HCT116 (cell line): ENCODE measurements at regions not wholly inside any gene's neighbourhood (a gene's known extent, or its start where the extent isn't known, plus 50 kb on each side); places are given as distances from the start of the nearest gene placed in this dataset.

Experiments
- ATAC-seq: fragments of 200-7000 bp; cut with Tn5 transposase; 2 replicates; pipeline ENCODE4 v1.9.1; 2020; ENCODE audit warnings: mild to moderate bottlenecking, moderate library complexity
- BruUV-seq: library from RNA; stranded (reverse); fragments of 400-500 nt; replicated peaks from 2 replicates; lab custom pipeline; 2021; lab: Mats Ljungman, UMichigan
- CTCF ChIA-PET: fragments of 300-600 bp; sonication (Branson Sonifier 250); formaldehyde crosslinking; loops from one replicate; lab custom pipeline; 2021; ENCODE audit warnings: antibody characterized with exemption; lab: Charles Lee
- POLR2A ChIA-PET: fragments of 300-600, 350-600 bp; sonication (Branson Sonifier 250); formaldehyde crosslinking; loops from one replicate; lab custom pipeline; 2021; ENCODE audit warnings: antibody characterized with exemption; lab: Charles Lee
- RAD21 ChIA-PET, 2 experiments: fragments of 300-600 bp; sonication (Branson Sonifier 250); formaldehyde crosslinking; loops; one replicate each; lab custom pipeline; 2023; ENCODE audit warnings: low total read pairs in 2 of 2; ENCODE audit not compliant: uncharacterized antibody in 2 of 2, unreplicated experiment in 2 of 2, low non-redundant PET in 1 of 2; lab: Charles Lee
- DNase-seq: peaks from one replicate; pipeline ENCODE4 v3.0.0-alpha.2; 2010; ENCODE audit warnings: low read depth, low spot score
- H2AFZ ChIP-seq: fragments of 200-600 bp; shearing (Covaris generic), sonication (generic); 2 replicates; pipeline ENCODE4 v1.6.1; 2017; ENCODE audit warnings: low read depth, mixed run types, mixed read lengths, antibody characterized with exemption, low read length; ENCODE audit not compliant: poor library complexity, severe bottlenecking
- H3K27ac ChIP-seq: 2 replicates; pipeline ENCODE4 v1.5.1; 2012; ENCODE audit warnings: low read depth, low read length
- H3K27me3 ChIP-seq: fragments of 200-600 bp; sonication (generic); 2 replicates; pipeline ENCODE4 v1.6.1; 2016; ENCODE audit warnings: mixed run types, low read length, mixed read lengths; ENCODE audit not compliant: insufficient read depth
- H3K36me3 ChIP-seq, 2 experiments: fragments of 200-500 bp in 1 of 2; fragments of 200-600 bp in 1 of 2; sonication (Bioruptor generic) in 1 of 2; sonication (generic) in 1 of 2; 2 replicates each; pipeline versions ENCODE4 v1.5.1 to v1.6.1; 2014 to 2016; ENCODE audit warnings: low read length in 2 of 2, inconsistent platforms in 1 of 2, mixed read lengths in 1 of 2, mixed run types in 1 of 2; ENCODE audit not compliant: insufficient read depth in 2 of 2, control insufficient read depth in 1 of 2
- H3K4me1 ChIP-seq, 2 experiments: fragments of 200-600 bp in 1 of 2; sonication (generic) in 1 of 2; 2 replicates each; pipeline versions ENCODE4 v1.5.1 to v1.6.1; 2012 to 2017; ENCODE audit warnings: low read length in 2 of 2, inconsistent platforms in 1 of 2, mild to moderate bottlenecking in 1 of 2, mixed read lengths in 1 of 2, mixed run types in 1 of 2, moderate library complexity in 1 of 2; ENCODE audit not compliant: insufficient read depth in 2 of 2, control insufficient read depth in 1 of 2
- H3K4me2 ChIP-seq: fragments of 200-600 bp; sonication (generic); 2 replicates; pipeline ENCODE4 v1.6.1; 2017; ENCODE audit warnings: mixed run types, low read length, mixed read lengths
- H3K4me3 ChIP-seq, 2 experiments: fragments of 200-600 bp in 1 of 2; sonication (generic) in 1 of 2; replicated peaks in 1 of 2; 2 replicates each; pipeline ENCODE4 v1.5.1; 2011 to 2016; ENCODE audit warnings: low read length in 2 of 2, control low read depth in 1 of 2, low read depth in 1 of 2, mild to moderate bottlenecking in 1 of 2, mixed read lengths in 1 of 2, mixed run types in 1 of 2
- H3K79me2 ChIP-seq: fragments of 200-600 bp; sonication (generic); 2 replicates; pipeline ENCODE4 v1.6.1; 2017; ENCODE audit warnings: mild to moderate bottlenecking, mixed run types, low read length, moderate library complexity, mixed read lengths; ENCODE audit not compliant: insufficient read depth
- H3K9ac ChIP-seq: fragments of 200-600 bp; sonication (generic); 2 replicates; pipeline ENCODE4 v1.6.1; 2016; ENCODE audit warnings: low read length, mixed read lengths
- H3K9me2 ChIP-seq: fragments of 200-600 bp; sonication (generic), shearing (Covaris generic); 2 replicates; pipeline ENCODE4 v1.6.1; 2017; ENCODE audit warnings: mixed run types, mild to moderate bottlenecking, moderate library complexity; ENCODE audit not compliant: insufficient read depth
- H3K9me3 ChIP-seq, 2 experiments: fragments of 200-500 bp in 1 of 2; fragments of 200-600 bp in 1 of 2; sonication (Bioruptor generic) in 1 of 2; sonication (generic) in 1 of 2; 2 replicates each; pipeline ENCODE4 v1.6.1; 2014 to 2017; ENCODE audit warnings: low read length in 2 of 2, mixed read lengths in 2 of 2, inconsistent platforms in 1 of 2, low read depth in 1 of 2, mild to moderate bottlenecking in 1 of 2, mixed run types in 1 of 2, moderate library complexity in 1 of 2; ENCODE audit not compliant: control insufficient read depth in 1 of 2, insufficient read depth in 1 of 2
- H4K20me1 ChIP-seq: fragments of 200-600 bp; sonication (generic), shearing (Covaris generic); 2 replicates; pipeline ENCODE4 v1.6.1; 2017; ENCODE audit warnings: mixed run types, mild to moderate bottlenecking, moderate library complexity; ENCODE audit not compliant: insufficient read depth
- CBX3 ChIP-seq: IDR thresholded peaks from 2 replicates; pipeline ENCODE4 v1.6.1; 2012; ENCODE audit warnings: low read depth
- CEBPB ChIP-seq: IDR thresholded peaks from 2 replicates; pipeline ENCODE4 v1.6.1; 2012; ENCODE audit warnings: low read depth
- CTCF ChIP-seq, 3 experiments: fragments of 200-600 bp in 1 of 3; sonication (generic) in 1 of 3; IDR thresholded peaks in 2 of 3; conservative IDR thresholded peaks in 1 of 3; 2 replicates each; pipeline ENCODE4 v1.5.1; 2012 to 2017; ENCODE audit warnings: low read depth in 2 of 3, low read length in 2 of 3, antibody characterized with exemption in 1 of 3, borderline replicate concordance in 1 of 3, control low read depth in 1 of 3, mild to moderate bottlenecking in 1 of 3, mixed read lengths in 1 of 3, mixed run types in 1 of 3, moderate library complexity in 1 of 3; ENCODE audit not compliant: insufficient read depth in 1 of 3
- EGR1 ChIP-seq: IDR thresholded peaks from 2 replicates; pipeline ENCODE4 v1.6.1; 2012; ENCODE audit warnings: low read depth
- ELF1 ChIP-seq: IDR thresholded peaks from 2 replicates; pipeline ENCODE4 v1.6.1; 2012; ENCODE audit warnings: low read depth, borderline replicate concordance
- EZH2phosphoT487 ChIP-seq: fragments of 200-600 bp; IDR thresholded peaks from 2 replicates; pipeline ENCODE4 v1.6.1; 2018; ENCODE audit warnings: antibody characterized with exemption, borderline replicate concordance
- FOSL1 ChIP-seq: IDR thresholded peaks from 2 replicates; pipeline ENCODE4 v1.6.1; 2012; ENCODE audit warnings: low read depth
- JUND ChIP-seq: IDR thresholded peaks from 2 replicates; pipeline ENCODE4 v1.6.1; 2012
- MAX ChIP-seq: IDR thresholded peaks from 2 replicates; pipeline ENCODE4 v1.6.1; 2012
- POLR2A ChIP-seq: IDR thresholded peaks from 2 replicates; pipeline ENCODE4 v1.7.0; 2011; ENCODE audit warnings: borderline replicate concordance; ENCODE audit not compliant: insufficient read depth, insufficient read length; ENCODE audit errors: extremely low read depth
- POLR2AphosphoS5 ChIP-seq: IDR thresholded peaks from 2 replicates; pipeline ENCODE4 v1.6.1; 2011; ENCODE audit warnings: mild to moderate bottlenecking, low read depth, low read length, moderate library complexity
- REST ChIP-seq: IDR thresholded peaks from 2 replicates; pipeline ENCODE4 v1.6.1; 2012; ENCODE audit warnings: low read depth
- SIN3A ChIP-seq: IDR thresholded peaks from 2 replicates; pipeline ENCODE4 v1.6.1; 2012; ENCODE audit warnings: low read depth
- SP1 ChIP-seq: IDR thresholded peaks from 2 replicates; pipeline ENCODE4 v1.6.1; 2012; ENCODE audit warnings: low read depth
- SRF ChIP-seq: IDR thresholded peaks from 2 replicates; pipeline ENCODE4 v1.6.1; 2012; ENCODE audit warnings: low read depth
- TCF7L2 ChIP-seq: IDR thresholded peaks from 2 replicates; pipeline ENCODE4 v1.7.0; 2011; ENCODE audit warnings: borderline replicate concordance, inconsistent platforms; ENCODE audit not compliant: insufficient read depth, insufficient read length; ENCODE audit errors: extremely low read depth
- YY1 ChIP-seq: IDR thresholded peaks from 2 replicates; pipeline ENCODE4 v1.6.1; 2011; ENCODE audit warnings: low read length, low read depth, moderate library complexity, mild to moderate bottlenecking; ENCODE audit not compliant: insufficient replicate concordance; ENCODE audit errors: extremely low read depth
- ZBTB33 ChIP-seq: IDR thresholded peaks from 2 replicates; pipeline ENCODE4 v1.6.1; 2011; ENCODE audit warnings: mild to moderate bottlenecking, low read length, moderate library complexity; ENCODE audit not compliant: insufficient replicate concordance; ENCODE audit errors: extremely low read depth
- ZFX ChIP-seq: fragments of 450-650 bp; IDR thresholded peaks from 2 replicates; pipeline ENCODE4 v1.6.1; 2017
- ZNF274 ChIP-seq: fragments of 200-500 bp; sonication (Bioruptor generic); IDR thresholded peaks from 2 replicates; pipeline ENCODE4 v1.6.1; 2014; ENCODE audit warnings: mild to moderate bottlenecking, low read depth, low read length, inconsistent platforms
- intact Hi-C: fragments of 100-400 bp; cut with micrococcal nuclease; formaldehyde crosslinking; loops from 2 replicates; pipeline ENCODE4 v1.10.0; 2022

- Histone ChIP-seq H3K27me3 (no peaks in the 10 kb centered on the region), H3K4me1 (no peaks in the 10 kb centered on the region), H3K9me2 (no peaks in the 10 kb centered on the region), H3K27ac (no peak overlapping the region), H3K4me2 (no peak overlapping the region), H3K9me3 (peaks cover 8 to 15% of the 10 kb centered on the region in 2 experiments; a peak in 2 of 4 replicates), H2AFZ (no peak overlapping the region), H3K4me3 (no peak overlapping the region), H3K9ac (no peak overlapping the region), H3K36me3 (no peaks in the 10 kb centered on the region), H3K79me2 (no peaks in the 10 kb centered on the region), H4K20me1 (no peaks in the 10 kb centered on the region)
- ChIA-PET CTCF (no interaction called here), POLR2A (no interaction called here), RAD21 (no interaction called here)
- DNase-seq (no peak), ATAC-seq (no peak)
- intact Hi-C loops: no loop called here
- no TSS peak for BruUV-seq
- TF ChIP-seq ZNF274 (no peak), EGR1 (no peak), SIN3A (no peak), ZBTB33 (no peak), EZH2phosphoT487 (no peak), POLR2A (no peak), JUND (no peak), ZFX (no peak), FOSL1 (no peak), POLR2AphosphoS5 (no peak), ELF1 (no peak), YY1 (no peak), SRF (no peak), SP1 (no peak), CBX3 (no peak), CTCF (IDR thresholded peaks at IDR 0.05 in 2 of 3, conservative IDR thresholded peaks at IDR 0.05 in 1 of 3; ENCODE audit: borderline replicate concordance in 1 of 3, insufficient read depth in 1 of 3, low read depth in 2 of 3, low read length in 2 of 3) (no peak), MAX (no peak), CEBPB (no peak), REST (no peak), TCF7L2 (no peak)
These were observed 195.8 kb upstream of the FBXL7 start for GRCh38 chr5:15304066-15304731.
